ENCODE measurements at regions not wholly inside any gene's neighbourhood (a gene's known extent, or its start where the extent isn't known, plus 50 kb on each side); places are given as distances from the start of the nearest gene placed in this dataset.

DNA sequence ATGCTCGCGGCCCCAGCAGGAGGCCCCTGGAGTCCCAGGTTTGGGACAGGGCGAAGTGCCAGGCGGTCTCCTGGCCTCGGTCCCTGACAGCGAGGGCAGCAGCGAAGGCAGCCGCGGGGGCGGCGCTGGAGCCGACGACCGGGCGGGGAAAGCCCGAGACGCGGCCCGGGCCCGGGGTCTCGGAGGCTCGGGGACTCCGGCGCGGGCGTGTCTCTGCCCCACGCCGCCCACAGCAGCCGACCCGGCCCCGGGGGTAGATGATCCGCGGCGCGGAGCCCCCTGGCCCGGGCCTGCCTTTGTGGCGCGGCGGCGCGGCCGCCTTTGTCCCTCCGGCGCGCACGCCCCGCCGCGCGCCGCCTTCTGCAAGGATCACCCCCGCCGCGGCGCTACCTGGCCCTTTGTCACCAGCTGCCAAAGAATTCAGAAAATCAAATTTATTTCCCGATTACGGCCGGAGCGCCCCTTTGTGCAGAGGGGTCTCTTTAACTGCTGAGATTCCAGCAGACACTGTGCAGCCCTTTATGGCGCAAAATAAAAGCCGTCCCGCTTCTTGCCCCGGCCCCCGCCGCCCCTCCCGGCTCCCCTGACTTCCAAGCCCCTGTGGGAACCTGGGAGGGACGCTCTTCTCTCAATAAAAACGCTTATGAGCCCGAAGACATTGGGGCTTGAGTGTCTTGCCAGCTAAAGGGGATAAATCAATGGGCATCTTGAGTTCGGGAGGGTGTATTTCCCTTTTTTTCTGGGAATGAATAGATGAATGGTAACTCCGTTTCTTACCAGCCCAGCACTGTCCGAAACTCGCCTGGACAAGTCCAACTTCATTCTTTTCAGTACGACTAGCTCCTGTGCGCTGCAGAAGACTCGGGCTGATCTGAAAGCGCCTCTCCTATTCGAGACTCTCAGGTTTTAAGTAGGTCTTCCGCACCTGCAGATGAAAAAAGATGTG, 68.4 kb downstream of the HES1 start:
- Histone ChIP-seq H3K4ac (ENCODE audit: low read depth, low read length) (peak overlapping the region; percentile 35), H3K4me2 (ENCODE audit: low read length) (peak overlapping the region; percentile 65), H3K79me2 (ENCODE audit: control insufficient read depth, insufficient read depth, low read length, poor library complexity) (no peaks in the 10 kb centered on the region), H3K36me3 (ENCODE audit: control insufficient read depth in 1 of 2, insufficient read depth in 2 of 2, low read length in 2 of 2) (no peaks in the 10 kb centered on the region), H4K8ac (ENCODE audit: low read depth, low read length) (peak overlapping the region; percentile 87), H3K9ac (ENCODE audit: low read length) (peak overlapping the region; percentile 61), H2AK5ac (ENCODE audit: low read length) (no peak overlapping the region), H2AFZ (ENCODE audit: insufficient read depth, low read length, poor library complexity) (peak overlapping the region; percentile 66), H3K27me3 (ENCODE audit: insufficient read depth, low read length) (no peaks in the 10 kb centered on the region), H3K79me1 (ENCODE audit: low read length) (peaks cover 16% of the 10 kb centered on the region), H3K18ac (ENCODE audit: low read length) (peak overlapping the region; percentile 78), H3K4me3 (ENCODE audit: low read depth, low read length) (peak overlapping the region; percentile 61), H2BK120ac (ENCODE audit: insufficient read depth, low read length, poor library complexity) (peak overlapping the region; percentile 76), H3K9me3 (ENCODE audit: insufficient read depth, low read depth, low read length) (peaks cover 3% of the 10 kb centered on the region), H3K14ac (ENCODE audit: low read length) (peak overlapping the region; percentile 84), H4K12ac (ENCODE audit: low read depth, low read length) (peak overlapping the region; percentile 89), H3K27ac (ENCODE audit: low read depth, low read length) (peak overlapping the region; percentile 66), H2BK12ac (ENCODE audit: low read length) (peak overlapping the region; percentile 97), H4K91ac (ENCODE audit: low read depth, low read length) (peak overlapping the region; percentile 89), H3K4me1 (ENCODE audit: control insufficient read depth in 1 of 2, insufficient read depth in 2 of 2, low read length in 2 of 2) (peaks cover 8 to 17% of the 10 kb centered on the region in 2 experiments), H3K23ac (ENCODE audit: low read length) (no peak overlapping the region), H2BK5ac (ENCODE audit: low read depth, low read length, poor library complexity) (peak overlapping the region; percentile 28)
- DNase-seq, result peak; percentile 56 to 77
- WGBS (ENCODE audit: extremely low coverage, insufficient coverage, insufficient read length), result no CpG with 5 or more reads among the region's 79 CpGs

DNA sequence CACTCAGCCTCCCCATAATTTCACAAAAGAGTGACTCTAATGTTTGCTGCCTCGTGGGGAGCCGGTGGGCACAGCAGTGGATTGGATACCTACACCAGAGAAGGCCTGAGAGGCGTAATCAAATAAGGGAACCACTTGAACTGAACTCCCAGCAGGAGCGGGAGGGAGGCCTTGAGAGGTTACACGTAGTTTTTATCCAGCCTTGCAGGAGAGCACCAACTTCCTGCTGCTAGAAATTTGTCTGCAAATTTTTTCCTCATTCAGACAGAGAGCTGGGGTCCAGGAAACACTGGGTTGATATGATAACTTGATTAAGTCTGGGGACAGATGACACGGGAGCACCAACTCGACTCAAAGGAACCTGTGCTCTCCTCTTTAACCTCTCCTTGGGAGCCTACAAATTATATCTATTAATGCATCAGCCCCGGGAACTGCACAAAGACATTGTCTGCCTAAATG, 69.8 kb downstream of the HES1 start:
- Histone ChIP-seq H2BK120ac (ENCODE audit: insufficient read depth, low read length, poor library complexity) (peak overlapping the region; percentile 84), H3K27me3 (ENCODE audit: insufficient read depth, low read length) (no peaks in the 10 kb centered on the region), H3K14ac (ENCODE audit: low read length) (peak overlapping the region; percentile 13), H3K4me3 (ENCODE audit: low read depth, low read length) (no peak overlapping the region), H3K9ac (ENCODE audit: low read length) (no peak overlapping the region), H3K9me3 (ENCODE audit: insufficient read depth, low read depth, low read length) (peaks cover 3% of the 10 kb centered on the region), H4K91ac (ENCODE audit: low read depth, low read length) (peak overlapping the region; percentile 70), H3K4me2 (ENCODE audit: low read length) (no peak overlapping the region), H3K79me2 (ENCODE audit: control insufficient read depth, insufficient read depth, low read length, poor library complexity) (no peaks in the 10 kb centered on the region), H4K12ac (ENCODE audit: low read depth, low read length) (no peak overlapping the region), H3K18ac (ENCODE audit: low read length) (peak overlapping the region; percentile 37), H2AFZ (ENCODE audit: insufficient read depth, low read length, poor library complexity) (peak overlapping the region; percentile 43), H3K79me1 (ENCODE audit: low read length) (peaks cover 16% of the 10 kb centered on the region), H4K8ac (ENCODE audit: low read depth, low read length) (peak overlapping the region; percentile 25), H3K27ac (ENCODE audit: low read depth, low read length) (no peak overlapping the region), H2BK5ac (ENCODE audit: low read depth, low read length, poor library complexity) (peak overlapping the region; percentile 4), H2AK5ac (ENCODE audit: low read length) (no peak overlapping the region), H3K23ac (ENCODE audit: low read length) (no peak overlapping the region), H3K4me1 (ENCODE audit: control insufficient read depth in 1 of 2, insufficient read depth in 2 of 2, low read length in 2 of 2) (peaks cover 8 to 13% of the 10 kb centered on the region in 2 experiments), H2BK12ac (ENCODE audit: low read length) (peak overlapping the region; percentile 81), H3K36me3 (ENCODE audit: control insufficient read depth in 1 of 2, insufficient read depth in 2 of 2, low read length in 2 of 2) (no peaks in the 10 kb centered on the region), H3K4ac (ENCODE audit: low read depth, low read length) (peak overlapping the region; percentile 19)
- WGBS (ENCODE audit: extremely low coverage, insufficient coverage, insufficient read length), result no CpG with 5 or more reads among the region's 8 CpGs
- DNase-seq, result no peak

DNA sequence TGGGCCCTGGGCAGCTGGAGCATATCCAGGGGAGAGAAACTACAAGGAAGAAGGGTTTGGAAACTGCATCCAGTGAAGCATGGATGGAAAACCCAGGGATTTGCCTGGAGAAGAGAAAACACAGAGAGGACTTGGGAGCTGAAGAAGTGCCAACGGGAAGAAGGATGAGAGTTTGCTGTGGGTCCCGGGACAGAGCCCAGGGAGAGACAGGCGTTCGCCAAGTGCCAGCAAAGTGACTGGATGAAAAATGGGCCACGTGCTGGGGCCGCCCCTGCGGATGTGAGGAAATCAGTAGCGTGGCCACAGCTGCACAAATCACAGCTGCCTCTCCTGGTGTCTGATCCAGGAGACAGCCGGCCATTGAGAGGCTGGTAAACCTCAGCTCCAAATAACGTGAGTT, 70.4 kb downstream of the HES1 start:
- no peak overlapping the region for H3K9ac ChIP-seq (ENCODE audit: low read length)
- no peak overlapping the region for H2AFZ ChIP-seq (ENCODE audit: insufficient read depth, low read length, poor library complexity)
- H2BK12ac ChIP-seq (ENCODE audit: low read length), result peak overlapping the region; percentile 86
- no peak overlapping the region for H3K27ac ChIP-seq (ENCODE audit: low read depth, low read length)
- H3K18ac ChIP-seq (ENCODE audit: low read length), result no peak overlapping the region
- peak overlapping the region; percentile 4 for H4K12ac ChIP-seq (ENCODE audit: low read depth, low read length)
- H3K9me3 ChIP-seq (ENCODE audit: insufficient read depth, low read depth, low read length), result peaks cover 3% of the 10 kb centered on the region
- H2BK120ac ChIP-seq (ENCODE audit: insufficient read depth, low read length, poor library complexity), result peak overlapping the region; percentile 66
- no peaks in the 10 kb centered on the region for H3K79me2 ChIP-seq (ENCODE audit: control insufficient read depth, insufficient read depth, low read length, poor library complexity)
- peaks cover 14% of the 10 kb centered on the region for H3K79me1 ChIP-seq (ENCODE audit: low read length)
- no peaks in the 10 kb centered on the region for H3K27me3 ChIP-seq (ENCODE audit: insufficient read depth, low read length)
- no peak overlapping the region for H3K4me3 ChIP-seq (ENCODE audit: low read depth, low read length)
- no peak overlapping the region for H3K14ac ChIP-seq (ENCODE audit: low read length)
- H4K91ac ChIP-seq (ENCODE audit: low read depth, low read length), result peak overlapping the region; percentile 70
- H3K4me2 ChIP-seq (ENCODE audit: low read length), result no peak overlapping the region
- no peak for DNase-seq
- no peak overlapping the region for H3K4ac ChIP-seq (ENCODE audit: low read depth, low read length)
- no CpG with 5 or more reads among the region's 10 CpGs for WGBS (ENCODE audit: extremely low coverage, insufficient coverage, insufficient read length)
- peak overlapping the region; percentile 4 for H2AK5ac ChIP-seq (ENCODE audit: low read length)
- H3K4me1 ChIP-seq (ENCODE audit: control insufficient read depth in 1 of 2, insufficient read depth in 2 of 2, low read length in 2 of 2), result peaks cover 8 to 9% of the 10 kb centered on the region in 2 experiments
- peak overlapping the region; percentile 2 for H4K8ac ChIP-seq (ENCODE audit: low read depth, low read length)
- no peak overlapping the region for H2BK5ac ChIP-seq (ENCODE audit: low read depth, low read length, poor library complexity)
- H3K23ac ChIP-seq (ENCODE audit: low read length), result no peak overlapping the region
- H3K36me3 ChIP-seq (ENCODE audit: control insufficient read depth in 1 of 2, insufficient read depth in 2 of 2, low read length in 2 of 2), result no peaks in the 10 kb centered on the region

DNA sequence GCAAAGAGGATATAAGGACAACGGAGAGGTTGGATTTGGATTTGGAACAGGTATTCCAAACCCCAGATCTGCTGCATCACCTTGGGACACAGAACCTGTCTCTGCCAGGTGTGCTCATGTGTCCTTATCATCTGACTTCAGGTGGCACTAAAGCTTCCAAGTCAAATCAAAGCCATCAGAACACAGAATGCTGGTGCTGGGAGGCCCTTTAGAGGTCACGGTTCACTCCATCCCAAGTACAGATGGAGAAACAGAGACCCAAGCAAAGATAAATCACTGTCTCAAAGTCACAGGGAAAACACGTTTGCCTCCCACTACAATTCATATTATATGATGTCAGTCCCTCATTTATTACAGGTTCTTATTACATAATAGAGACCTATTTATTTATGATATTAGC, 72.8 kb downstream of the HES1 start:
- Histone ChIP-seq H3K36me3 (ENCODE audit: control insufficient read depth in 1 of 2, insufficient read depth in 2 of 2, low read length in 2 of 2) (no peaks in the 10 kb centered on the region), H3K4me3 (ENCODE audit: low read depth, low read length) (no peak overlapping the region), H3K18ac (ENCODE audit: low read length) (no peak overlapping the region), H3K27ac (ENCODE audit: low read depth, low read length) (no peak overlapping the region), H2BK120ac (ENCODE audit: insufficient read depth, low read length, poor library complexity) (no peak overlapping the region), H3K27me3 (ENCODE audit: insufficient read depth, low read length) (no peaks in the 10 kb centered on the region), H3K4me1 (ENCODE audit: control insufficient read depth in 1 of 2, insufficient read depth in 2 of 2, low read length in 2 of 2) (peaks cover 19 to 21% of the 10 kb centered on the region in 2 experiments), H3K9ac (ENCODE audit: low read length) (no peak overlapping the region), H2AFZ (ENCODE audit: insufficient read depth, low read length, poor library complexity) (no peak overlapping the region), H4K12ac (ENCODE audit: low read depth, low read length) (no peak overlapping the region), H4K8ac (ENCODE audit: low read depth, low read length) (no peak overlapping the region), H3K4me2 (ENCODE audit: low read length) (no peak overlapping the region), H4K91ac (ENCODE audit: low read depth, low read length) (no peak overlapping the region), H3K79me2 (ENCODE audit: control insufficient read depth, insufficient read depth, low read length, poor library complexity) (no peaks in the 10 kb centered on the region), H3K79me1 (ENCODE audit: low read length) (peaks cover 18% of the 10 kb centered on the region), H3K23ac (ENCODE audit: low read length) (no peak overlapping the region), H3K4ac (ENCODE audit: low read depth, low read length) (no peak overlapping the region), H3K14ac (ENCODE audit: low read length) (no peak overlapping the region), H2BK5ac (ENCODE audit: low read depth, low read length, poor library complexity) (no peak overlapping the region), H3K9me3 (ENCODE audit: insufficient read depth, low read depth, low read length) (no peaks in the 10 kb centered on the region), H2AK5ac (ENCODE audit: low read length) (no peak overlapping the region), H2BK12ac (ENCODE audit: low read length) (no peak overlapping the region)
- no peak for DNase-seq
- no CpG with 5 or more reads among the region's 3 CpGs for WGBS (ENCODE audit: extremely low coverage, insufficient coverage, insufficient read length)

Measured in trophoblast cell (in vitro differentiated cells and primary cell).